ENCODE measurements at regions not wholly inside any gene's neighbourhood (a gene's known extent, or its start where the extent isn't known, plus 50 kb on each side); places are given as distances from the start of the nearest gene placed in this dataset.

GRCh38 chr2:18104595-18105224 is 226.2 kb downstream of the KCNS3 start:
- no peak for TF ChIP-seq TCF4 (CRISPR knock-in tag; IDR thresholded peaks at IDR 0.05; ENCODE audit: borderline replicate concordance)
- TF ChIP-seq POU6F1 (CRISPR knock-in tag; IDR thresholded peaks at IDR 0.05; ENCODE audit: borderline replicate concordance, low read depth), result no peak
- TF ChIP-seq ZNF70 (CRISPR knock-in tag; IDR thresholded peaks at IDR 0.05), result no peak
- no peak for TF ChIP-seq ZFP30 (CRISPR knock-in tag; IDR thresholded peaks at IDR 0.05)
- no peak for TF ChIP-seq RARB (CRISPR knock-in tag; IDR thresholded peaks at IDR 0.05)
- TF ChIP-seq CREB5 (CRISPR knock-in tag; IDR thresholded peaks at IDR 0.05; ENCODE audit: low read depth), result no peak
- no peak for TF ChIP-seq PPARA (CRISPR knock-in tag; IDR thresholded peaks at IDR 0.05; ENCODE audit: borderline replicate concordance)
- TF ChIP-seq OSR1 (CRISPR knock-in tag; IDR thresholded peaks at IDR 0.05), result no peak
- TF ChIP-seq BACH2 (CRISPR knock-in tag; IDR thresholded peaks at IDR 0.05; ENCODE audit: borderline replicate concordance), result no peak
- TF ChIP-seq ZNF8 (CRISPR knock-in tag; IDR thresholded peaks at IDR 0.05), result no peak
- no peak for TF ChIP-seq ZNF565 (CRISPR knock-in tag; conservative IDR thresholded peaks at IDR 0.05; ENCODE audit: low read depth)
- no peak for TF ChIP-seq CSRNP3 (CRISPR knock-in tag; IDR thresholded peaks at IDR 0.05)
- no peak for TF ChIP-seq SNAI2 (CRISPR knock-in tag; IDR thresholded peaks at IDR 0.05)
- TF ChIP-seq GLIS3 (CRISPR knock-in tag; IDR thresholded peaks at IDR 0.05), result no peak
- no peak for TF ChIP-seq ISL1 (CRISPR knock-in tag; IDR thresholded peaks at IDR 0.05)
- TF ChIP-seq ZFP3 (CRISPR knock-in tag; IDR thresholded peaks at IDR 0.05), result no peak
- TF ChIP-seq PATZ1 (CRISPR knock-in tag; IDR thresholded peaks at IDR 0.05; ENCODE audit: borderline replicate concordance), result no peak
- ATAC-seq, result no peak

GRCh38 chr2:18096836-18097405 is 218.5 kb downstream of the KCNS3 start:
- TF ChIP-seq CREB5 (CRISPR knock-in tag; IDR thresholded peaks at IDR 0.05; ENCODE audit: low read depth) (no peak), CSRNP3 (CRISPR knock-in tag; IDR thresholded peaks at IDR 0.05) (no peak), TSHZ2 (CRISPR knock-in tag; IDR thresholded peaks at IDR 0.05) (no peak), PATZ1 (CRISPR knock-in tag; IDR thresholded peaks at IDR 0.05; ENCODE audit: borderline replicate concordance) (no peak), ZFP30 (CRISPR knock-in tag; IDR thresholded peaks at IDR 0.05) (no peak), ESRRG (CRISPR knock-in tag; IDR thresholded peaks at IDR 0.05) (no peak), BACH2 (CRISPR knock-in tag; IDR thresholded peaks at IDR 0.05; ENCODE audit: borderline replicate concordance) (no peak), GLIS3 (CRISPR knock-in tag; IDR thresholded peaks at IDR 0.05) (no peak)

More at GRCh38 chr2:18096836-18097405, 218.5 kb downstream of the KCNS3 start:
- ATAC-seq, result no peak
